SIG-M5 (cell line): ENCODE measurements at regions not wholly inside any gene's neighbourhood (a gene's known extent, or its start where the extent isn't known, plus 50 kb on each side); places are given as distances from the start of the nearest gene placed in this dataset.

Experiments used
- DNase-seq: peaks from one replicate; lab custom pipeline; 2025; lab: John Stamatoyannopoulos, UW

- no peak for DNase-seq
Measured at GRCh38 chr12:82174383-82174782, 183.8 kb downstream of the CCDC59 start.

GRCh38 chr12:82149045-82149444 lies 209.1 kb downstream of the CCDC59 start:
- DNase-seq: no peak

GRCh38 chr12:82146740-82147139 lies 211.4 kb downstream of the CCDC59 start:
- DNase-seq: no peak

- DNase-seq: no peak
Measured at GRCh38 chr12:82144505-82144904, 213.7 kb downstream of the CCDC59 start.

- DNase-seq: no peak
Measured at GRCh38 chr12:82132390-82132789, 225.8 kb downstream of the CCDC59 start.

GRCh38 chr12:82130762-82131161 lies 227.4 kb downstream of the CCDC59 start:
- no peak for DNase-seq

GRCh38 chr12:82124711-82125380 lies 233.3 kb downstream of the CCDC59 start:
- DNase-seq: no peak

- no peak for DNase-seq
Measured at GRCh38 chr12:82121545-82121944, 236.6 kb downstream of the CCDC59 start.

GRCh38 chr12:82120901-82121300 lies 237.3 kb downstream of the CCDC59 start:
- no peak for DNase-seq

GRCh38 chr12:82109243-82109642 lies 248.9 kb downstream of the CCDC59 start:
- DNase-seq: no peak

- no peak for DNase-seq
Measured at GRCh38 chr12:82108615-82109014, 249.6 kb downstream of the CCDC59 start.

GRCh38 chr12:82099216-82099615 lies 259.0 kb downstream of the CCDC59 start:
- no peak for DNase-seq

GRCh38 chr12:82097877-82098276 lies 260.3 kb downstream of the CCDC59 start:
- DNase-seq: no peak

GRCh38 chr12:82097438-82097837 lies 260.7 kb downstream of the CCDC59 start:
- DNase-seq: no peak

GRCh38 chr12:82090165-82090564 lies 268.0 kb downstream of the CCDC59 start:
- DNase-seq: no peak

- DNase-seq: no peak
Measured at GRCh38 chr12:82089369-82090121, 268.6 kb downstream of the CCDC59 start.

- DNase-seq: no peak
Measured at GRCh38 chr12:82082501-82082900, 275.7 kb downstream of the CCDC59 start.

- no peak for DNase-seq
Measured at GRCh38 chr12:82069931-82070514, 288.2 kb downstream of the CCDC59 start.

GRCh38 chr12:82058197-82058596 lies 299.0 kb upstream of the PPFIA2 start:
- DNase-seq: no peak

- no peak for DNase-seq
Measured at GRCh38 chr12:82057770-82058169, 298.6 kb upstream of the PPFIA2 start.

GRCh38 chr12:82055391-82055790 lies 296.2 kb upstream of the PPFIA2 start:
- no peak for DNase-seq

- DNase-seq: no peak
Measured at GRCh38 chr12:82054566-82054965, 295.4 kb upstream of the PPFIA2 start.

- DNase-seq: no peak
Measured at GRCh38 chr12:82047446-82047845, 288.3 kb upstream of the PPFIA2 start.
